ENCODE measurements at regions not wholly inside any gene's neighbourhood (a gene's known extent, or its start where the extent isn't known, plus 50 kb on each side); places are given as distances from the start of the nearest gene placed in this dataset.

- Histone ChIP-seq H3K27me3 (ENCODE audit: low read depth) (no peaks in the 10 kb centered on the region), H3K4me1 (no peaks in the 10 kb centered on the region), H3K36me3 (no peaks in the 10 kb centered on the region), H3K27ac (replicated peaks) (no peak overlapping the region), H3K4me3 (no peak overlapping the region), H3K9me3 (replicated peaks) (no peaks in the 10 kb centered on the region)
- DNase-seq, result no peak
- TF ChIP-seq CTCF (IDR thresholded peaks at IDR 0.05; ENCODE audit: borderline replicate concordance), result no peak
- intact Hi-C loops (cut with micrococcal nuclease), result no loop called here
Observed at GRCh38 chr7:19249281-19249680, 104.1 kb upstream of the FERD3L start.

GRCh38 chr7:19248681-19249080 lies 103.5 kb upstream of the FERD3L start:
- Histone ChIP-seq H3K4me3 (no peak overlapping the region), H3K27me3 (ENCODE audit: low read depth) (no peaks in the 10 kb centered on the region), H3K9me3 (replicated peaks) (no peaks in the 10 kb centered on the region), H3K4me1 (no peaks in the 10 kb centered on the region), H3K36me3 (no peaks in the 10 kb centered on the region), H3K27ac (replicated peaks) (no peak overlapping the region)
- no peak for TF ChIP-seq CTCF (IDR thresholded peaks at IDR 0.05; ENCODE audit: borderline replicate concordance)
- no peak for DNase-seq
- intact Hi-C loops (cut with micrococcal nuclease), result no loop called here

GRCh38 chr7:19248115-19248514 lies 102.9 kb upstream of the FERD3L start:
- TF ChIP-seq CTCF (IDR thresholded peaks at IDR 0.05; ENCODE audit: borderline replicate concordance), result no peak

GRCh38 chr7:19247017-19247416 lies 101.8 kb upstream of the FERD3L start:
- Histone ChIP-seq H3K9me3 (replicated peaks) (peaks cover 13% of the 10 kb centered on the region), H3K27me3 (ENCODE audit: low read depth) (no peaks in the 10 kb centered on the region), H3K36me3 (no peaks in the 10 kb centered on the region), H3K27ac (replicated peaks) (no peak overlapping the region), H3K4me1 (no peaks in the 10 kb centered on the region), H3K4me3 (no peak overlapping the region)
- no peak for DNase-seq
- no peak for TF ChIP-seq CTCF (IDR thresholded peaks at IDR 0.05; ENCODE audit: borderline replicate concordance)
- intact Hi-C loops (cut with micrococcal nuclease), result no loop called here

More at GRCh38 chr7:19248115-19248514, 102.9 kb upstream of the FERD3L start:
- Histone ChIP-seq H3K27ac (replicated peaks) (no peak overlapping the region), H3K36me3 (no peaks in the 10 kb centered on the region), H3K9me3 (replicated peaks) (peaks cover 5% of the 10 kb centered on the region), H3K27me3 (ENCODE audit: low read depth) (no peaks in the 10 kb centered on the region), H3K4me3 (no peak overlapping the region), H3K4me1 (no peaks in the 10 kb centered on the region)
- DNase-seq, result no peak
- intact Hi-C loops (cut with micrococcal nuclease), result no loop called here

GRCh38 chr7:19242246-19242645 lies 97.0 kb upstream of the FERD3L start:
- no peak for TF ChIP-seq CTCF (IDR thresholded peaks at IDR 0.05; ENCODE audit: borderline replicate concordance)
- intact Hi-C loops (cut with micrococcal nuclease), result no loop called here

GRCh38 chr7:19239951-19240350 lies 94.7 kb upstream of the FERD3L start:
- Histone ChIP-seq H3K27me3 (ENCODE audit: low read depth) (no peaks in the 10 kb centered on the region), H3K4me3 (no peak overlapping the region), H3K27ac (replicated peaks) (no peak overlapping the region), H3K9me3 (replicated peaks) (peaks cover 39% of the 10 kb centered on the region), H3K4me1 (no peaks in the 10 kb centered on the region), H3K36me3 (no peaks in the 10 kb centered on the region)
- no peak for DNase-seq
- intact Hi-C loops (cut with micrococcal nuclease), result no loop called here
- no peak for TF ChIP-seq CTCF (IDR thresholded peaks at IDR 0.05; ENCODE audit: borderline replicate concordance)

More at GRCh38 chr7:19242246-19242645, 97.0 kb upstream of the FERD3L start:
- Histone ChIP-seq H3K36me3 (no peaks in the 10 kb centered on the region), H3K27ac (replicated peaks) (no peak overlapping the region), H3K9me3 (replicated peaks) (peaks cover 39% of the 10 kb centered on the region), H3K4me1 (no peaks in the 10 kb centered on the region), H3K4me3 (no peak overlapping the region), H3K27me3 (ENCODE audit: low read depth) (no peaks in the 10 kb centered on the region)
- DNase-seq, result no peak
